Middle frontal gyrus (tissue), 1 donor: ENCODE measurements at regions not wholly inside any gene's neighbourhood (a gene's known extent, or its start where the extent isn't known, plus 50 kb on each side); places are given as distances from the start of the nearest gene placed in this dataset.
"Not testable (repeated sequence)": the region's sequence is repeated elsewhere in the genome, so short reads cannot be mapped to it uniquely, and the experiment has no call there.

ENCODE experiments used
- DNase-seq: peaks from one replicate; pipeline ENCODE4 v3.0.0-alpha.2; 2015; ENCODE audit warnings: low spot score; ENCODE audit errors: extremely low spot score

- no peak for DNase-seq
Observed at GRCh38 chr5:163569284-163569683, 63.9 kb downstream of the MAT2B start.

GRCh38 chr5:163571744-163572143 lies 66.3 kb downstream of the MAT2B start:
- no peak for DNase-seq

- no peak for DNase-seq
Observed at GRCh38 chr5:163574472-163575440, 69.3 kb downstream of the MAT2B start.

GRCh38 chr5:163578652-163579051 lies 73.2 kb downstream of the MAT2B start:
- DNase-seq, result no peak

GRCh38 chr5:163579729-163580128 lies 74.3 kb downstream of the MAT2B start:
- DNase-seq, result no peak

- no peak for DNase-seq
Observed at GRCh38 chr5:163580516-163580915, 75.1 kb downstream of the MAT2B start.

GRCh38 chr5:163583491-163584153 lies 78.2 kb downstream of the MAT2B start:
- DNase-seq, result not testable (repeated sequence)

- DNase-seq, result no peak
Observed at GRCh38 chr5:163585206-163585605, 79.8 kb downstream of the MAT2B start.

- peak; percentile 55 for DNase-seq
Observed at GRCh38 chr5:163586531-163586956, 81.1 kb downstream of the MAT2B start.

- no peak for DNase-seq
Observed at GRCh38 chr5:163594951-163595350, 89.5 kb downstream of the MAT2B start.

GRCh38 chr5:163595932-163596607 lies 90.7 kb downstream of the MAT2B start:
- no peak for DNase-seq

- DNase-seq, result peak; percentile 33
Observed at GRCh38 chr5:163596608-163597315, 91.3 kb downstream of the MAT2B start.

GRCh38 chr5:163604013-163604412 lies 98.6 kb downstream of the MAT2B start:
- DNase-seq, result no peak

- DNase-seq, result no peak
Observed at GRCh38 chr5:163607256-163607655, 101.8 kb downstream of the MAT2B start.

- DNase-seq, result no peak
Observed at GRCh38 chr5:163608621-163609020, 103.2 kb downstream of the MAT2B start.

GRCh38 chr5:163609910-163610309 lies 104.5 kb downstream of the MAT2B start:
- DNase-seq, result no peak

- DNase-seq, result no peak
Observed at GRCh38 chr5:163612358-163613149, 107.1 kb downstream of the MAT2B start.

- no peak for DNase-seq
Observed at GRCh38 chr5:163613150-163613442, 107.7 kb downstream of the MAT2B start.

- DNase-seq, result peak; percentile 33
Observed at GRCh38 chr5:163614787-163615186, 109.4 kb downstream of the MAT2B start.

- no peak for DNase-seq
Observed at GRCh38 chr5:163619273-163619934, 114.0 kb downstream of the MAT2B start.
